GM12878 (cell line): ENCODE measurements at regions not wholly inside any gene's neighbourhood (a gene's known extent, or its start where the extent isn't known, plus 50 kb on each side); places are given as distances from the start of the nearest gene placed in this dataset.

Source experiments
- ATAC-seq: fragments of 200-7000 bp; cut with Tn5 transposase; 3 replicates; pipeline ENCODE4 v1.9.1; 2020; ENCODE audit warnings: mild to moderate bottlenecking, moderate library complexity
- BruUV-seq: library from RNA; stranded (reverse); fragments of 400-500 nt; replicated peaks from 2 replicates; lab custom pipeline; 2021; lab: Mats Ljungman, UMichigan
- CTCF ChIA-PET: fragments of 300-600 bp; sonication (Branson Sonifier 250); formaldehyde crosslinking; extraction: SDS; loops from one replicate; lab custom pipeline; 2021; ENCODE audit warnings: inconsistent platforms; lab: Yijun Ruan, JAX
- POLR2A ChIA-PET: fragments of 350-600 bp; formaldehyde crosslinking; extraction: SDS; loops from one replicate; lab custom pipeline; 2021; ENCODE audit warnings: inconsistent platforms; lab: Charles Lee
- RAD21 ChIA-PET: fragments of 300-600 bp; sonication (Branson Sonifier 250); formaldehyde crosslinking; loops from one replicate; lab custom pipeline; 2023; ENCODE audit warnings: antibody characterized with exemption; ENCODE audit not compliant: unreplicated experiment; lab: Charles Lee
- SMC1A ChIA-PET: fragments of 300-600 bp; sonication (Branson Sonifier 250); formaldehyde crosslinking; loops from one replicate; lab custom pipeline; 2023; ENCODE audit not compliant: unreplicated experiment, uncharacterized antibody; lab: Charles Lee
- DNase-seq: peaks from one replicate; pipeline ENCODE4 v3.0.0-alpha.2; 2011; ENCODE audit warnings: low read depth, low spot score
- FAIRE-seq: peaks from 3 replicates; lab custom pipeline; 2011; peaks lifted over from hg19 to GRCh38; lab: Jason Lieb, UNC
- H2AFZ ChIP-seq: 2 replicates; pipeline ENCODE4 v1.6.0; 2011; ENCODE audit warnings: low read depth, low read length, control low read depth; ENCODE audit not compliant: control insufficient read depth
- H3K27ac ChIP-seq: 2 replicates; pipeline ENCODE4 v1.5.1; 2011; ENCODE audit warnings: control low read depth; ENCODE audit not compliant: control insufficient read depth, insufficient read depth
- H3K27me3 ChIP-seq, 2 experiments: replicated peaks in 1 of 2; 2 replicates each; pipeline versions ENCODE4 v1.6.0 to v1.6.1; 2011; ENCODE audit warnings: low read length in 1 of 2; ENCODE audit not compliant: control insufficient read depth in 2 of 2, insufficient read depth in 2 of 2
- H3K36me3 ChIP-seq, 2 experiments: 2 replicates each; pipeline ENCODE4 v1.5.1; 2011; ENCODE audit warnings: low read length in 1 of 2; ENCODE audit not compliant: control insufficient read depth in 2 of 2, insufficient read depth in 2 of 2
- H3K4me1 ChIP-seq: 2 replicates; pipeline ENCODE4 v1.6.1; 2011; ENCODE audit warnings: mild to moderate bottlenecking, low read length, moderate library complexity, mixed read lengths; ENCODE audit not compliant: control insufficient read depth, insufficient read depth
- H3K4me2 ChIP-seq: 2 replicates; pipeline ENCODE4 v1.6.0; 2011; ENCODE audit warnings: control low read depth; ENCODE audit not compliant: control insufficient read depth, insufficient read depth
- H3K4me3 ChIP-seq: fragments of 200-600 bp; sonication (generic); 2 replicates; pipeline ENCODE4 v1.5.1; 2016
- H3K79me2 ChIP-seq: 2 replicates; pipeline ENCODE4 v1.6.0; 2011; ENCODE audit warnings: low read length; ENCODE audit not compliant: control insufficient read depth, insufficient read depth
- H3K9ac ChIP-seq: 2 replicates; pipeline ENCODE4 v1.8.0; 2011; ENCODE audit warnings: low read length, control low read depth, mixed read lengths; ENCODE audit not compliant: control insufficient read depth, insufficient read depth
- H3K9me3 ChIP-seq: replicated peaks from 3 replicates; pipeline ENCODE4 v1.5.1; 2011; ENCODE audit warnings: mild to moderate bottlenecking, low read length; ENCODE audit not compliant: control insufficient read depth, insufficient read depth
- H4K20me1 ChIP-seq: 2 replicates; pipeline ENCODE4 v1.6.0; 2011; ENCODE audit not compliant: control insufficient read depth, insufficient read depth
- ATF2 ChIP-seq: IDR thresholded peaks from 2 replicates; pipeline ENCODE4 v1.6.1; 2012; ENCODE audit warnings: low read length, inconsistent platforms
- ATF3 ChIP-seq: IDR thresholded peaks from 2 replicates; pipeline ENCODE4 v1.6.1; 2011; ENCODE audit warnings: low read depth, mild to moderate bottlenecking, low read length, moderate library complexity, borderline replicate concordance; ENCODE audit errors: extremely low read depth
- IRF3 ChIP-seq: fragments of 450-650 bp; IDR thresholded peaks from 2 replicates; pipeline ENCODE4 v1.6.1; 2014; ENCODE audit warnings: mild to moderate bottlenecking
- IRF5 ChIP-seq: fragments of 450-650 bp; IDR thresholded peaks from 2 replicates; pipeline ENCODE4 v1.6.1; 2017; ENCODE audit warnings: borderline replicate concordance
- JUND ChIP-seq: IDR thresholded peaks from 2 replicates; pipeline ENCODE4 v1.6.1; 2012; ENCODE audit warnings: low read depth, mild to moderate bottlenecking, low read length, improper control_type of control experiment, moderate library complexity
- KLF5 ChIP-seq: fragments of 450-650 bp; IDR thresholded peaks from 2 replicates; pipeline ENCODE4 v1.6.1; 2014; ENCODE audit warnings: mild to moderate bottlenecking; ENCODE audit not compliant: partially characterized antibody
- MYB ChIP-seq: fragments of 150-350 bp; IDR thresholded peaks from 2 replicates; pipeline ENCODE4 v1.6.1; 2014; ENCODE audit warnings: mild to moderate bottlenecking, low read depth, low read length, borderline replicate concordance
- NFYA ChIP-seq: IDR thresholded peaks from 2 replicates; pipeline ENCODE4 v1.6.1; 2011; ENCODE audit warnings: low read depth, mild to moderate bottlenecking, low read length, improper control_type of control experiment, borderline replicate concordance
- PKNOX1 ChIP-seq: fragments of 450-650 bp; IDR thresholded peaks from 2 replicates; pipeline ENCODE4 v1.6.1; 2016; ENCODE audit warnings: mild to moderate bottlenecking
- PML ChIP-seq: IDR thresholded peaks from 2 replicates; pipeline ENCODE4 v1.6.1; 2012; ENCODE audit warnings: low read length, inconsistent platforms
- RELA ChIP-seq: fragments of 450-650 bp; IDR thresholded peaks from 2 replicates; pipeline ENCODE4 v1.8.0; 2014; ENCODE audit warnings: borderline replicate concordance; ENCODE audit not compliant: partially characterized antibody
- RELB ChIP-seq: fragments of 450-650 bp; IDR thresholded peaks from 2 replicates; pipeline ENCODE4 v1.6.1; 2017; ENCODE audit warnings: low read depth, mild to moderate bottlenecking, moderate library complexity
- SREBF1 ChIP-seq: IDR thresholded peaks from 2 replicates; pipeline ENCODE4 v1.6.1; 2012; ENCODE audit warnings: mild to moderate bottlenecking, low read length
- ZNF207 ChIP-seq: fragments of 450-650 bp; IDR thresholded peaks from 2 replicates; pipeline ENCODE4 v1.6.1; 2014; ENCODE audit warnings: antibody characterized with exemption, mild to moderate bottlenecking, borderline replicate concordance
- WGBS: methylation state at CpG from one replicate; pipeline ENCODE4 v1.1.6; 2016; ENCODE audit warnings: low lambda C conversion rate; ENCODE audit not compliant: insufficient replicate concordance, insufficient coverage; ENCODE audit errors: missing lambda C conversion rate; 5-methylcytosine and 5-hydroxymethylcytosine counted together
- in situ Hi-C: fragments of 300-500 bp; cut with MboI; formaldehyde crosslinking; loops from 9 replicates; pipeline ENCODE4 v1.14.3; 2018; ENCODE audit warnings: mixed read lengths
- intact Hi-C: fragments of 100-400 bp; cut with micrococcal nuclease; formaldehyde crosslinking; loops from one replicate; pipeline ENCODE4 v1.14.2; 2022; ENCODE audit not compliant: unreplicated experiment

- no peak for TF ChIP-seq ZNF207
- no peak for TF ChIP-seq RELB
- TF ChIP-seq PML, result no peak
- TF ChIP-seq MYB, result no peak
- TF ChIP-seq RELA, result no peak
Measured at GRCh38 chr2:106735807-106736206, 150.2 kb downstream of the ST6GAL2 start (continued).

- Histone ChIP-seq H3K27me3 (no peaks in the 10 kb centered on the region), H3K27ac (no peak overlapping the region), H4K20me1 (no peaks in the 10 kb centered on the region), H3K9ac (no peak overlapping the region), H2AFZ (no peak overlapping the region), H3K4me3 (no peak overlapping the region), H3K79me2 (no peaks in the 10 kb centered on the region), H3K4me2 (no peak overlapping the region), H3K9me3 (no peaks in the 10 kb centered on the region), H3K4me1 (no peaks in the 10 kb centered on the region), H3K36me3 (no peaks in the 10 kb centered on the region)
- no peak for FAIRE-seq
- SMC1A ChIA-PET, result no interaction called here
- POLR2A ChIA-PET, result no interaction called here
- in situ Hi-C loops, result no loop called here
- ATAC-seq, result no peak
- BruUV-seq, result no TSS peak
- RAD21 ChIA-PET, result no interaction called here
- CTCF ChIA-PET, result no interaction called here
- WGBS, result 0% methylated on average over 2 of the region's 2 CpGs
- no peak for DNase-seq
- intact Hi-C loops, result no loop called here
- TF ChIP-seq PKNOX1 (no peak), NFYA (no peak), ATF3 (no peak), RELB (no peak), KLF5 (no peak), SREBF1 (no peak), JUND (no peak), IRF5 (no peak), IRF3 (no peak), ATF2 (no peak)
Measured at GRCh38 chr2:106736221-106736620, 149.7 kb downstream of the ST6GAL2 start.
